HTR-8/SVneo (cell line): ENCODE measurements at regions not wholly inside any gene's neighbourhood (a gene's known extent, or its start where the extent isn't known, plus 50 kb on each side); places are given as distances from the start of the nearest gene placed in this dataset.
A peak's percentile ranks its signal among the peaks of the same experiment; 100 is the strongest.
"Not testable (repeated sequence)": the region's sequence is repeated elsewhere in the genome, so short reads cannot be mapped to it uniquely, and the experiment has no call there.

Experiments used
- DNase-seq: peaks from one replicate; pipeline ENCODE4 v3.0.0; 2011; ENCODE audit warnings: low spot score, mixed read lengths; ENCODE audit not compliant: insufficient read length
- FAIRE-seq: peaks from 2 replicates; lab custom pipeline; 2011; peaks lifted over from hg19 to GRCh38; lab: Jason Lieb, UNC

GRCh38 chr22:23385678-23386631 lies 194.1 kb downstream of the IGLL1 start:
- FAIRE-seq (no peak), DNase-seq (peak; percentile 77)

GRCh38 chr22:23384923-23385677 lies 195.0 kb downstream of the IGLL1 start:
- DNase-seq: no peak
- FAIRE-seq: no peak

GRCh38 chr22:23384431-23384830 lies 195.7 kb downstream of the IGLL1 start:
- no peak for FAIRE-seq

GRCh38 chr22:23383491-23384361 lies 196.4 kb downstream of the IGLL1 start:
- DNase-seq: no peak
- FAIRE-seq: no peak

More at GRCh38 chr22:23384431-23384830, 195.7 kb downstream of the IGLL1 start:
- DNase-seq: no peak

- FAIRE-seq: no peak
- no peak for DNase-seq
Measured at GRCh38 chr22:23382428-23383218, 197.5 kb downstream of the IGLL1 start.

- FAIRE-seq (no peak), DNase-seq (no peak)
Measured at GRCh38 chr22:23381661-23382427, 198.2 kb downstream of the IGLL1 start.

- DNase-seq (no peak), FAIRE-seq (peak; percentile 9)
Measured at GRCh38 chr22:23380911-23381310, 199.2 kb downstream of the IGLL1 start.

- FAIRE-seq (no peak), DNase-seq (no peak)
Measured at GRCh38 chr22:23380230-23380573, 199.9 kb downstream of the IGLL1 start.

- not testable (repeated sequence) for DNase-seq, FAIRE-seq
Measured at GRCh38 chr22:23379540-23380229, 199.4 kb downstream of the BCR start.

- FAIRE-seq: no peak
Measured at GRCh38 chr22:23377767-23378166, 197.5 kb downstream of the BCR start.

GRCh38 chr22:23376256-23376655 lies 195.9 kb downstream of the BCR start:
- DNase-seq: peak; percentile 9
- FAIRE-seq: no peak

More at GRCh38 chr22:23377767-23378166, 197.5 kb downstream of the BCR start:
- no peak for DNase-seq

- FAIRE-seq: no peak
- DNase-seq: no peak
Measured at GRCh38 chr22:23375031-23375827, 194.9 kb downstream of the BCR start.

GRCh38 chr22:23373601-23374000 lies 193.3 kb downstream of the BCR start:
- DNase-seq (no peak), FAIRE-seq (no peak)

GRCh38 chr22:23370251-23370650 lies 189.9 kb downstream of the BCR start:
- no peak for FAIRE-seq
- no peak for DNase-seq

- FAIRE-seq (no peak), DNase-seq (no peak)
Measured at GRCh38 chr22:23369054-23369685, 188.9 kb downstream of the BCR start.
